ENCODE measurements at regions not wholly inside any gene's neighbourhood (a gene's known extent, or its start where the extent isn't known, plus 50 kb on each side); places are given as distances from the start of the nearest gene placed in this dataset.

- CTCF ChIA-PET, result no interaction called here
- TF ChIP-seq CBX3 (IDR thresholded peaks at IDR 0.05; ENCODE audit: low read depth), result no peak
- TF ChIP-seq CTCF (IDR thresholded peaks at IDR 0.05 in 2 of 3, conservative IDR thresholded peaks at IDR 0.05 in 1 of 3; ENCODE audit: borderline replicate concordance in 1 of 3, insufficient read depth in 1 of 3, low read depth in 2 of 3, low read length in 2 of 3), result no peak
- no peak for TF ChIP-seq ATF3 (IDR thresholded peaks at IDR 0.05)
- TF ChIP-seq SIN3A (IDR thresholded peaks at IDR 0.05; ENCODE audit: low read depth), result no peak
These were observed 391.5 kb downstream of the SHANK2 start for GRCh38 chr11:70860888-70861287.

GRCh38 chr11:70861559-70861958 is 390.8 kb downstream of the SHANK2 start:
- RAD21 ChIA-PET (ENCODE audit: low non-redundant PET in 1 of 2, low total read pairs in 2 of 2, uncharacterized antibody in 2 of 2, unreplicated experiment in 2 of 2), result no interaction called here
- POLR2A ChIA-PET, result no interaction called here
- intact Hi-C loops (cut with micrococcal nuclease), result no loop called here

More at GRCh38 chr11:70860888-70861287, 391.5 kb downstream of the SHANK2 start:
- RAD21 ChIA-PET (ENCODE audit: low non-redundant PET in 1 of 2, low total read pairs in 2 of 2, uncharacterized antibody in 2 of 2, unreplicated experiment in 2 of 2), result no interaction called here
- POLR2A ChIA-PET, result no interaction called here
- H3K79me2 ChIP-seq (ENCODE audit: insufficient read depth, low read length), result no peaks in the 10 kb centered on the region
- no peak overlapping the region for H3K9ac ChIP-seq (ENCODE audit: low read length)
- H2AFZ ChIP-seq (ENCODE audit: low read depth, low read length, poor library complexity, severe bottlenecking), result no peak overlapping the region
- no peaks in the 10 kb centered on the region for H3K9me3 ChIP-seq (ENCODE audit: control insufficient read depth in 1 of 2, insufficient read depth in 1 of 2, low read depth in 1 of 2, low read length in 2 of 2)
- H3K27me3 ChIP-seq (ENCODE audit: insufficient read depth, low read length), result no peaks in the 10 kb centered on the region
- no peaks in the 10 kb centered on the region for H3K9me2 ChIP-seq (ENCODE audit: insufficient read depth)
- BruUV-seq (replicated peaks), result no TSS peak
- H3K4me2 ChIP-seq (ENCODE audit: low read length), result no peak overlapping the region
- DNase-seq (ENCODE audit: low read depth, low spot score) (no peak), ATAC-seq (no peak)
- no peaks in the 10 kb centered on the region for H3K36me3 ChIP-seq (ENCODE audit: control insufficient read depth in 1 of 2, insufficient read depth in 2 of 2, low read length in 2 of 2)
- no peaks in the 10 kb centered on the region for H3K4me1 ChIP-seq (ENCODE audit: control insufficient read depth in 1 of 2, insufficient read depth in 2 of 2, low read length in 2 of 2)
- no peak overlapping the region for H3K4me3 ChIP-seq (replicated peaks in 1 of 2; ENCODE audit: low read depth in 1 of 2, low read length in 2 of 2)
- intact Hi-C loops (cut with micrococcal nuclease), result no loop called here
- H3K27ac ChIP-seq (ENCODE audit: low read depth, low read length), result no peak overlapping the region
- H4K20me1 ChIP-seq (ENCODE audit: insufficient read depth), result no peaks in the 10 kb centered on the region

More at GRCh38 chr11:70861559-70861958, 390.8 kb downstream of the SHANK2 start:
- Histone ChIP-seq H3K4me1 (ENCODE audit: control insufficient read depth in 1 of 2, insufficient read depth in 2 of 2, low read length in 2 of 2) (no peaks in the 10 kb centered on the region), H4K20me1 (ENCODE audit: insufficient read depth) (no peaks in the 10 kb centered on the region), H3K79me2 (ENCODE audit: insufficient read depth, low read length) (no peaks in the 10 kb centered on the region), H3K4me3 (replicated peaks in 1 of 2; ENCODE audit: low read depth in 1 of 2, low read length in 2 of 2) (no peak overlapping the region), H3K9me2 (ENCODE audit: insufficient read depth) (no peaks in the 10 kb centered on the region), H3K27ac (ENCODE audit: low read depth, low read length) (no peak overlapping the region), H3K9ac (ENCODE audit: low read length) (no peak overlapping the region), H3K4me2 (ENCODE audit: low read length) (no peak overlapping the region), H3K36me3 (ENCODE audit: control insufficient read depth in 1 of 2, insufficient read depth in 2 of 2, low read length in 2 of 2) (no peaks in the 10 kb centered on the region), H2AFZ (ENCODE audit: low read depth, low read length, poor library complexity, severe bottlenecking) (no peak overlapping the region), H3K9me3 (ENCODE audit: control insufficient read depth in 1 of 2, insufficient read depth in 1 of 2, low read depth in 1 of 2, low read length in 2 of 2) (no peaks in the 10 kb centered on the region), H3K27me3 (ENCODE audit: insufficient read depth, low read length) (no peaks in the 10 kb centered on the region)
- DNase-seq (ENCODE audit: low read depth, low spot score) (no peak), ATAC-seq (no peak)
- CTCF ChIA-PET, result no interaction called here
- BruUV-seq (replicated peaks), result no TSS peak
- TF ChIP-seq YY1 (IDR thresholded peaks at IDR 0.05; ENCODE audit: extremely low read depth, insufficient replicate concordance, low read depth, low read length), result no peak
- no peak for TF ChIP-seq CEBPB (IDR thresholded peaks at IDR 0.05; ENCODE audit: low read depth)
- no peak for TF ChIP-seq CBX3 (IDR thresholded peaks at IDR 0.05; ENCODE audit: low read depth)
- no peak for TF ChIP-seq CTCF (IDR thresholded peaks at IDR 0.05 in 2 of 3, conservative IDR thresholded peaks at IDR 0.05 in 1 of 3; ENCODE audit: borderline replicate concordance in 1 of 3, insufficient read depth in 1 of 3, low read depth in 2 of 3, low read length in 2 of 3)
- no peak for TF ChIP-seq POLR2A (IDR thresholded peaks at IDR 0.05; ENCODE audit: borderline replicate concordance, extremely low read depth, insufficient read depth, insufficient read length)
- TF ChIP-seq ATF3 (IDR thresholded peaks at IDR 0.05), result no peak
- TF ChIP-seq SIN3A (IDR thresholded peaks at IDR 0.05; ENCODE audit: low read depth), result no peak
- no peak for TF ChIP-seq MAX (IDR thresholded peaks at IDR 0.05)
- TF ChIP-seq ZFX (IDR thresholded peaks at IDR 0.05), result no peak
- TF ChIP-seq EZH2phosphoT487 (IDR thresholded peaks at IDR 0.05; ENCODE audit: borderline replicate concordance), result no peak
- no peak for TF ChIP-seq ZNF274 (IDR thresholded peaks at IDR 0.05; ENCODE audit: low read depth, low read length)
- TF ChIP-seq RAD21 (IDR thresholded peaks at IDR 0.05; ENCODE audit: low read depth), result no peak
- no peak for TF ChIP-seq POLR2AphosphoS5 (IDR thresholded peaks at IDR 0.05; ENCODE audit: low read depth, low read length)
- no peak for TF ChIP-seq SRF (IDR thresholded peaks at IDR 0.05; ENCODE audit: low read depth)
- no peak for TF ChIP-seq EGR1 (IDR thresholded peaks at IDR 0.05; ENCODE audit: low read depth)
- TF ChIP-seq SP1 (IDR thresholded peaks at IDR 0.05; ENCODE audit: low read depth), result no peak
